Smooth muscle cell (in vitro differentiated cells): ENCODE measurements at regions not wholly inside any gene's neighbourhood (a gene's known extent, or its start where the extent isn't known, plus 50 kb on each side); places are given as distances from the start of the nearest gene placed in this dataset.
"Not testable (repeated sequence)": the region's sequence is repeated elsewhere in the genome, so short reads cannot be mapped to it uniquely, and the experiment has no call there.

Experiments
- DNase-seq: peaks from one replicate; lab custom pipeline; 2025; ENCODE audit not compliant: unreplicated experiment; lab: John Stamatoyannopoulos, UW
- H2AFZ ChIP-seq: fragments of 200-600 bp; sonication (generic); 2 replicates; pipeline ENCODE4 v1.6.0; 2016; ENCODE audit warnings: antibody characterized with exemption, low read depth, mild to moderate bottlenecking
- H3F3A ChIP-seq: fragments of 200-600 bp; sonication (generic); 2 replicates; pipeline ENCODE4 v1.6.0; 2017; ENCODE audit warnings: antibody characterized with exemption, low read depth
- H3K27ac ChIP-seq: fragments of 200-600 bp; sonication (generic); 2 replicates; pipeline ENCODE4 v1.5.1; 2016; ENCODE audit warnings: low read depth, mild to moderate bottlenecking
- H3K27me3 ChIP-seq: fragments of 200-600 bp; sonication (generic); 2 replicates; pipeline ENCODE4 v1.6.1; 2016; ENCODE audit warnings: low read depth, mild to moderate bottlenecking
- H3K36me3 ChIP-seq: fragments of 200-600 bp; sonication (generic); 2 replicates; pipeline ENCODE4 v1.5.1; 2016; ENCODE audit warnings: low read depth
- H3K4me1 ChIP-seq: fragments of 200-600 bp; sonication (generic); 2 replicates; pipeline ENCODE4 v1.5.1; 2016; ENCODE audit warnings: low read depth
- H3K4me2 ChIP-seq: fragments of 200-600 bp; sonication (generic); 2 replicates; pipeline ENCODE4 v1.6.0; 2016; ENCODE audit warnings: mild to moderate bottlenecking
- H3K4me3 ChIP-seq: fragments of 200-600 bp; sonication (generic); 2 replicates; pipeline ENCODE4 v1.5.1; 2016; ENCODE audit warnings: mild to moderate bottlenecking
- H3K79me2 ChIP-seq: fragments of 200-600 bp; sonication (generic); 2 replicates; pipeline ENCODE4 v1.6.0; 2016; ENCODE audit warnings: low read depth, mild to moderate bottlenecking
- H3K9ac ChIP-seq: fragments of 200-600 bp; sonication (generic); 2 replicates; pipeline ENCODE4 v1.6.0; 2016; ENCODE audit warnings: low read depth
- H3K9me3 ChIP-seq: fragments of 200-600 bp; sonication (generic); replicated peaks from 2 replicates; pipeline ENCODE4 v1.5.1; 2016; ENCODE audit warnings: low read depth
- H4K20me1 ChIP-seq: fragments of 200-600 bp; sonication (generic); 2 replicates; pipeline ENCODE4 v1.6.0; 2016; ENCODE audit warnings: low read depth
- WGBS: methylation state at CpG from one replicate; pipeline ENCODE4 v1.1.7; 2016; ENCODE audit warnings: low lambda C conversion rate; 5-methylcytosine and 5-hydroxymethylcytosine counted together
- TF ChIP-seq, protein P1 (sequence below): fragments of 200-600 bp; sonication (generic); IDR thresholded peaks from 2 replicates; pipeline ENCODE4 v1.5.1; 2017; ENCODE audit warnings: borderline replicate concordance, mild to moderate bottlenecking, antibody characterized with exemption; ENCODE audit not compliant: insufficient read depth, poor library complexity, severe bottlenecking

- WGBS, result 36% methylated on average over 3 of the region's 3 CpGs
- Histone ChIP-seq H3K9ac (no peak overlapping the region), H2AFZ (no peak overlapping the region), H3K36me3 (no peaks in the 10 kb centered on the region), H3K9me3 (no peaks in the 10 kb centered on the region), H3K4me2 (peak overlapping the region; percentile 69), H3K27me3 (no peaks in the 10 kb centered on the region), H3K27ac (peak overlapping the region; percentile 75), H3F3A (peaks cover 6% of the 10 kb centered on the region), H4K20me1 (no peaks in the 10 kb centered on the region), H3K79me2 (no peaks in the 10 kb centered on the region), H3K4me1 (peaks cover 5% of the 10 kb centered on the region), H3K4me3 (no peak overlapping the region)
- TF ChIP-seq, protein P1, sequence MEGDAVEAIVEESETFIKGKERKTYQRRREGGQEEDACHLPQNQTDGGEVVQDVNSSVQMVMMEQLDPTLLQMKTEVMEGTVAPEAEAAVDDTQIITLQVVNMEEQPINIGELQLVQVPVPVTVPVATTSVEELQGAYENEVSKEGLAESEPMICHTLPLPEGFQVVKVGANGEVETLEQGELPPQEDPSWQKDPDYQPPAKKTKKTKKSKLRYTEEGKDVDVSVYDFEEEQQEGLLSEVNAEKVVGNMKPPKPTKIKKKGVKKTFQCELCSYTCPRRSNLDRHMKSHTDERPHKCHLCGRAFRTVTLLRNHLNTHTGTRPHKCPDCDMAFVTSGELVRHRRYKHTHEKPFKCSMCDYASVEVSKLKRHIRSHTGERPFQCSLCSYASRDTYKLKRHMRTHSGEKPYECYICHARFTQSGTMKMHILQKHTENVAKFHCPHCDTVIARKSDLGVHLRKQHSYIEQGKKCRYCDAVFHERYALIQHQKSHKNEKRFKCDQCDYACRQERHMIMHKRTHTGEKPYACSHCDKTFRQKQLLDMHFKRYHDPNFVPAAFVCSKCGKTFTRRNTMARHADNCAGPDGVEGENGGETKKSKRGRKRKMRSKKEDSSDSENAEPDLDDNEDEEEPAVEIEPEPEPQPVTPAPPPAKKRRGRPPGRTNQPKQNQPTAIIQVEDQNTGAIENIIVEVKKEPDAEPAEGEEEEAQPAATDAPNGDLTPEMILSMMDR, result no peak
- no peak for DNase-seq
Observed at GRCh38 chr10:9579110-9579705, 1438.5 kb upstream of the CELF2 start.

DNA sequence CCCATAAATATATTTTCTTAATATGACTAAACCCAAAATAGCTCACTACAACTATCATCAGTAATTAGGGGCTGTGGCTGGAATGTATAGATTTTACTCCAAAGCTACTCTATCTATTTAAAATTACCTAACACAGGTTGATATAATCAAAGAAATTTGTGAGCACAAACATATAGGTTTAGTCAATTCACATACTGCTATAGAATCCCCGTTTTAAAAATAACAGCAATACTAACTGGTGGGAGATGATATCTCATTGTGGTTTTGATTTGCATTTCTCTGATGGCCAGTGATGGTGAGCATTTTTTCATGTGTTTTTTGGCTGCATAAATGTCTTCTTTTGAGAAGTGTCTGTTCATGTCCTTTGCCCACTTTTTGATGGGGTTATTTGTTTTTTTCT is 1434.9 kb upstream of the CELF2 start:
- not testable (repeated sequence) for H3K4me1 ChIP-seq, H3F3A ChIP-seq, H3K79me2 ChIP-seq, H3K4me2 ChIP-seq, H3K4me3 ChIP-seq, DNase-seq, H3K9me3 ChIP-seq, H3K9ac ChIP-seq, H4K20me1 ChIP-seq, H3K36me3 ChIP-seq, H2AFZ ChIP-seq, H3K27me3 ChIP-seq, H3K27ac ChIP-seq
- 90% methylated on average over 1 of the region's 1 CpG for WGBS

GRCh38 chr10:9596368-9596920 is 1421.2 kb upstream of the CELF2 start:
- H3K9ac ChIP-seq, result no peak overlapping the region
- no peak overlapping the region for H2AFZ ChIP-seq
- no peak overlapping the region for H3K4me2 ChIP-seq
- no peak for DNase-seq
- H3K27ac ChIP-seq, result no peak overlapping the region
- H3K27me3 ChIP-seq, result no peaks in the 10 kb centered on the region
- no peaks in the 10 kb centered on the region for H3F3A ChIP-seq
- no peaks in the 10 kb centered on the region for H3K9me3 ChIP-seq
- H3K4me3 ChIP-seq, result no peak overlapping the region
- WGBS, result 80% methylated on average over 5 of the region's 5 CpGs
- no peaks in the 10 kb centered on the region for H3K4me1 ChIP-seq
- H4K20me1 ChIP-seq, result no peaks in the 10 kb centered on the region
- H3K79me2 ChIP-seq, result no peaks in the 10 kb centered on the region
- no peaks in the 10 kb centered on the region for H3K36me3 ChIP-seq
- TF ChIP-seq, protein P1, result no peak

DNA sequence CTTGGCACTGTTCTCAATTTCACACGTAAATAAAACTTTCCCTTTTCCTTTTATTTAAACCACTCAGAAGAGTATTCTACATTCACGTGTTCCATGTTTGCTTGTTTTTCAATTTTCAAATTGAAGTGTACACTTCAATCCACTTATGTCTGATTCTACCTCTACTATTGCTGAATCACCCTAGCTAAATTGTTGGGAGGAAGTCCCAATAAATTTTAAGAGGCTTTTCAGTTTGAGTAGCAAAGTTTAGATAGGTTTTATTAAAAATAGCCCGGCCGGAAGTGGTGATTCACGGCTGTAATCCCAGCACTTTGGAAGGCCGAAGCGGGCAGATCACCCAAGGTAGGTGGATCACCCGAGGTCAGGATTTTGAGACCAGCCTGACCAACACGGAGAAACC is 1414.7 kb upstream of the CELF2 start:
- Histone ChIP-seq H4K20me1 (no peaks in the 10 kb centered on the region), H2AFZ (no peak overlapping the region), H3K27ac (no peak overlapping the region), H3K9me3 (no peaks in the 10 kb centered on the region), H3K4me3 (no peak overlapping the region), H3F3A (no peaks in the 10 kb centered on the region), H3K27me3 (no peaks in the 10 kb centered on the region), H3K79me2 (no peaks in the 10 kb centered on the region), H3K9ac (no peak overlapping the region), H3K36me3 (no peaks in the 10 kb centered on the region), H3K4me2 (no peak overlapping the region), H3K4me1 (peaks cover 10% of the 10 kb centered on the region)
- no peak for DNase-seq
- TF ChIP-seq, protein P1, result no peak
- WGBS, result 79% methylated on average over 9 of the region's 9 CpGs
